Neural cell (in vitro differentiated cells): ENCODE measurements at regions not wholly inside any gene's neighbourhood (a gene's known extent, or its start where the extent isn't known, plus 50 kb on each side); places are given as distances from the start of the nearest gene placed in this dataset.

Experiments used
- CTCF ChIP-seq: fragments of 450-650 bp; IDR thresholded peaks from 2 replicates; pipeline ENCODE4 v1.5.1; 2014; ENCODE audit warnings: antibody characterized with exemption, mild to moderate bottlenecking, moderate library complexity; ENCODE audit not compliant: poor library complexity, severe bottlenecking
- EP300 ChIP-seq: fragments of 450-650 bp; conservative IDR thresholded peaks from 2 replicates; pipeline ENCODE4 v1.6.1; 2014; ENCODE audit warnings: antibody characterized with exemption, mild to moderate bottlenecking, moderate library complexity; ENCODE audit not compliant: poor library complexity, severe bottlenecking
- EZH2 ChIP-seq: fragments of 200-600, 300-800 bp; shearing (Covaris generic), sonication (generic); IDR thresholded peaks from 2 replicates; pipeline ENCODE4 v1.6.1; 2014; ENCODE audit warnings: antibody characterized with exemption, low read length, borderline replicate concordance, mild to moderate bottlenecking; ENCODE audit not compliant: insufficient read depth, poor library complexity, severe bottlenecking
- MXI1 ChIP-seq: fragments of 450-650 bp; conservative IDR thresholded peaks from 2 replicates; pipeline ENCODE4 v1.6.1; 2014; ENCODE audit warnings: antibody characterized with exemption, mild to moderate bottlenecking; ENCODE audit not compliant: poor library complexity, severe bottlenecking
- POLR2AphosphoS5 ChIP-seq: IDR thresholded peaks from 2 replicates; pipeline ENCODE4 v1.6.1; 2012
- RAD21 ChIP-seq: fragments of 450-650 bp; conservative IDR thresholded peaks from 2 replicates; pipeline ENCODE4 v1.6.1; 2014; ENCODE audit warnings: antibody characterized with exemption, mild to moderate bottlenecking, moderate library complexity
- REST ChIP-seq: IDR thresholded peaks from 2 replicates; pipeline ENCODE4 v1.6.1; 2012; ENCODE audit warnings: borderline replicate concordance

GRCh38 chr18:1092228-1092627 lies 187.6 kb downstream of the ADCYAP1 start:
- no peak for TF ChIP-seq POLR2AphosphoS5
- TF ChIP-seq RAD21, result no peak
- TF ChIP-seq CTCF, result no peak
- no peak for TF ChIP-seq EP300
- TF ChIP-seq EZH2, result no peak
- TF ChIP-seq REST, result no peak
- TF ChIP-seq MXI1, result no peak
